GM19324 (cell line): ENCODE measurements at regions not wholly inside any gene's neighbourhood (a gene's known extent, or its start where the extent isn't known, plus 50 kb on each side); places are given as distances from the start of the nearest gene placed in this dataset.
"Not testable (repeated sequence)": the region's sequence is repeated elsewhere in the genome, so short reads cannot be mapped to it uniquely, and the experiment has no call there.

Experiments
- ATAC-seq: cut with Tn5 transposase; IDR thresholded peaks from one replicate; pipeline ENCODE4 v1.9.1; 2021; ENCODE audit warnings: mild to moderate bottlenecking, moderate library complexity; ENCODE audit not compliant: unreplicated experiment, low FRiP score

DNA sequence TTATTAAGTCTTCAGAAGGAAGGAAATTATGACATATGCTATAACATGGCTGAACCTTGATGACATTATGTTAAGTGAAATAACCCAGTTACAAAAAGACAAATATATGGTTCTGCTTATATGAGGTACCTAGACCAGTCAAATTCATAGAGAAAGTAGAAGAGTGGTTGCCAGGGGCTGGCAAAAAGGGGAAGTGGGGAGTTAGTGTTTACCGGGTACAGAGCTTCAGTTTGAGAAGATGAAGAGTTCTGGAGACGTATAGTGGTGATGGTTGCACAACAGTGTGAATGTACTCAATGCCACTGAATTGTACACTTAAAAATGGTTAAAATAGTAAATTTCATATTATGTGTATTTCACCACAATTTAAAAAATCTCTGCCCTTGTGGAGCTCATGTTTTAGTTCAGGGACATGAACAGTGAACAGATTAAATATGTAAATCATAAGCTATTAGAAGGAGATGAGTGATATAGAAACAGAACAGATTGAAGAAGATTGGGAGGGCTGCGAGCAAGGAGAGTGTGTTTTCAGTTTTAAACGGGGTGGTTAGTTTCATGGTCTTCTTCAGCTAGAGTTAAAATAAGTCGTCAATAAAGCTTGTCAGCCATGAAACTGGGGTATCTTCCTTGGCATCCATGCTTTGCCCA, 355.2 kb downstream of the KCNRG start:
- ATAC-seq, result peak; percentile 59

DNA sequence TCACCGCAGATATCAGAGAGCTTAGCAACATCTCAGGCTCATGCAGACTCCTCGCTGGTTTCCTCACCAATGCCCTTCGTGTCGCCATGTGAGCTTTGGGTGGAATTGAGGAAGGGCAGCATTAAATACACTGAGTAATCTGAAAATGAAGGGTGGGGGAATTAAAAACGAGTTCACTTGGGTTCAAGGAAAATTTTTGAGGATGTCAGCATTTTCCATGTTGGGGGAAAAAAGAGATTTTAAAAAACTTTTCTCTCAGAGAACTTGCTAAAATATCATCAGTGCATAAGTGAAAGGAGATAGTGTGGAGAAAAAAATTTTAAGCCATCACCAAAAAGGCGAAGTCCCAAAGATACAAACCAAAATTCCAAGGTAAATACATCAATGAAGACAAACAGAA, 359.3 kb downstream of the KCNRG start:
- ATAC-seq, result no peak

DNA sequence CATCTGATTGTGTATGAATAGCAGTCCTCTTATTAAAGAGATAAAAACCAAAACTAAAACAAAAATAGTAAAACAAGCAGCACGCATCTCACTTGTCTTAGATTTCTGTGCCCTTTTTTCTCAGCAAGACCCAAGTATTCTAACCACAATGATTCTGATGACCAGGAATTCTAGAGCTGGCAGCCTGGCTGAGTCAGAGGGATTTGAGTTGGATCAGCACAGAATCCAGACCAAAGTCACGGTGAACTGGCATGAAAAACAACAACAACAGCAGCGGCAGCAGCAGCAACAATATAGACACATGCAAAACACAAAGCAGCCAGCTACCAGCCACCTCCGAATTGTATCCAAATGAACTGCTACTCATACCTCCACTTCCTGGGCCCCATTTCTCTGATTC, 360.5 kb downstream of the KCNRG start:
- ATAC-seq, result no peak

DNA sequence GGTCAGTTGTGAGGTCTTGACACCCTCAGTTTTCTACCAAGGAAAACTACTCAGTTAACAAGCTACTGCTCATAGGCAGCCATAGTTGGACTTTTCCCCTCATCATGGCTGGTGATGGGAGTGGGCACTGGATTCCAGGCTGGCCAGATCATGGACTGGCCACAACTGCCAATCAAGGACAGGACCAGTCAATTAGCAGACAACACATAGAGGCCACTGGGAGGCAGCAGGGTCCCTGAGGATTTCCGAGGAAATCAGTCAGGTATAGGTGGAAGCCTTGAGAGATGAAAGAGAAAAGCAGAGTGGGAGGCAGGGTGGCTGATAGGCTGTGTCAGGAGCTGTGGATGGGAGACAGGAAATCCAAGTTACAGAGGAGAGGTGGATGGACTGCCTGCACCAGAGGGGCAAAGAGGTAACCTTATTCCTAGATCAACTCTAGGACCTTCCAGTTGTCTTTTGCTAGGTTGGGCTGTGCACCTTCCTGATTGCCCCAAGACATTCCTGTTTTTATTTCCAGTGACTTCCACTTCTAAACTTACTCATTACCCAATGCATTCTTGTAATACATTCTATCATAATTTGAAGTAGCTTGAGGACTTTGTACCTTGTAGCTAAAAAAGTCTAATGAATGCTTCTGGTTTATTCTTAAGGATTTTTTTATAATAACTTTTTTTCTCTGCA, 361.8 kb downstream of the KCNRG start:
- no peak for ATAC-seq

- no peak for ATAC-seq
Observed at GRCh38 chr13:50377726-50378270, 362.6 kb downstream of the KCNRG start.

DNA sequence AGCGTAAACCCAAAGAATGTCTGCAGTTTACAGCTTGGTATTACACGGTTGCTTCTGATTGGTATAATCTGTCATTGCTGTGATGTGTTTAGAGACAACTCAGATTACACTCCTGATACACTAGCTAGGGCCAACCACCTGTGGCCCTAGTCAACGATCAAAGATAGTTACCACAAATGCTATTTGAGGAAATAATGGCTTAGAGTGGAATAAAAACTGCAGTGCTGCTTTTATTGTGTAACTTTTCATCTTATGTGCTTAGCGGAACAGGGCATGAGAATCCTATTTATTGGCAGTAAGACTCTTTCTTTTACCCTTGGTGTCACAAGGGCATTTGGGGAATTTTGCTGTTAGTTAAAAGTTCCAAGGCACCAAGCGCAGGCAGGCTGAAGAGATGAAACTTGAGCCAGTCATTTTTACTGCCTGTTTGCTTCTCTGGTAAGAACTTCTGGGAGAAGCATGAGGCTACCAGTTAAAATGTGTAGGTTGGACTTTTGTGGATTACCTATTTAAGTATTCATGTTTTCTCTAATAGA, 363.3 kb downstream of the KCNRG start:
- ATAC-seq, result no peak

DNA sequence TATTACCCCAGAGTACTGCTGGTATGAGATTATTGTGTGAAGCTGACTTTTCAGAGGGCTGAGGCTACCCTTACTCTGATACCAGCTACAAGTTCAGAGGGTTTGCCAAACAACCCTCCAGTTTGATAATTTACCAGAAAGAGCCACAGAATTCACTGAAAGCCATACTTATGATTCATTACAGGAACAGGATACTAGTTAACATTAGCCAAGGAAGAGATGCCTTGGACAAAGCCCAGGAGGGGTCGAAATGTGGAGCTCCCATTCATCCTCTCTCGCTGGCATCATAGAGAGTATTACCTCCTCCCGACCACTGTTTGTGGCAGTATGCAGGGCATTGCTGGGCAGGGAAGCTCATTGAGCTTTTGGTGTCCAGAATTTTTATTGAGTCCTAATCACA, 364.3 kb downstream of the KCNRG start:
- no peak for ATAC-seq

DNA sequence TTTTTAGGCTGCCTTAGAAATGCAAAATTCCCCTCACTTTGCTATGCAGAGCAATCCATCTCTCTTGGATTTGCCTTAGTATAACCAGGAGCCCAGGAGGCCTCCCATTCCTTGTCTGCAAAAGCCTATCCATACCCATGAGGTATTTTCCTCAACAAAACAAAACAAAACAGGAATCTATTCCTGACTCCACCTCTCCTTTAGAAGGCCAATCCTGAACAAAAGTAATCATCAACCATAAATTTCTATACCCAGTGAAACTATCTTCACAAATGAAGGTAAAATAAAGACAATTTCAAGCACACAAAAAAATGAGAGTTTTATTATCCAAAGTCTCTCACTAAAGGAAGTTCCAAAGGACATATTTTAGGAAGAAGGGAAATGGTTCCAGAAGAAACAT, 365.7 kb downstream of the KCNRG start:
- ATAC-seq, result no peak

GRCh38 chr13:50382511-50382910, 367.3 kb downstream of the KCNRG start:
- no peak for ATAC-seq

DNA sequence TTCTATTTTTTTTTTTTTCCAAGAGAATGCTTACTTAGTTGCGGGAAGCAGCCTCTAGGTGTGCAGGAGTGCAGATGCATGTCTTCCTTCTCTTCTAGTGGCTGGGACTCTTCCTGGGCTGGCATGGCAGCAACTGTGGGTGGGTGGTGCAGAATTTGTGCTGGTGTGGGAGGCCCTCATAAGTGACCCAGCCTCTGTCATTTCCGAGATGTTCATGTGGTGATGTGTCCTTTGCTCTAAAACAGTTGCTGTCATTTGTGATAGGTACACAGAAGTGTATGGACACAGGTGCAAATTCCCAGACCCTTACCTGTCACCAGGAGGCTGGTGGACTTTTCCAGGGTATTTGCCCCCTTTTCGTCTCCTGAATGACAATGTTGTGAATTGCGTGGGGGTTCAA, 367.7 kb downstream of the KCNRG start:
- no peak for ATAC-seq

DNA sequence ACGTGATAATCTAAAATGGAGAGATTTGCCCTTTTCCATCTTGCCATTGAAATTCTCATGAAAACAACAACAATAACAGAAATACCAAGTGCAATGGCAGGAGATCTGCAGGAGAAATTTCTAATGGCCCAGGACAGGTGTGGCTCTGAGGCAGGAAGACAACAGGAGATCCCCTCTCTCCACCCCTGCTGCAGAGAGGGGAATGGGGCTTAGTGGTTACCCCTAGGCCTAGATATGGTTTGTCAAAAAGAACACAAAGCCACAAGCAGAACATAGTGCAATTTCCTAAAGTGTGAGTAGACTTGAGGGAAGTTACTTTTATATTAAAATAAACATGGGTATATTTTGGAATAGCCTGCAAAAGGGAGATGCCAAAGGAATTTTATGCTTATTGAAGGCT, 369.5 kb downstream of the KCNRG start:
- ATAC-seq, result no peak

GRCh38 chr13:50386541-50387050, 371.4 kb downstream of the KCNRG start:
- no peak for ATAC-seq

- no peak for ATAC-seq
Observed at GRCh38 chr13:50387051-50387581, 371.9 kb downstream of the KCNRG start.

DNA sequence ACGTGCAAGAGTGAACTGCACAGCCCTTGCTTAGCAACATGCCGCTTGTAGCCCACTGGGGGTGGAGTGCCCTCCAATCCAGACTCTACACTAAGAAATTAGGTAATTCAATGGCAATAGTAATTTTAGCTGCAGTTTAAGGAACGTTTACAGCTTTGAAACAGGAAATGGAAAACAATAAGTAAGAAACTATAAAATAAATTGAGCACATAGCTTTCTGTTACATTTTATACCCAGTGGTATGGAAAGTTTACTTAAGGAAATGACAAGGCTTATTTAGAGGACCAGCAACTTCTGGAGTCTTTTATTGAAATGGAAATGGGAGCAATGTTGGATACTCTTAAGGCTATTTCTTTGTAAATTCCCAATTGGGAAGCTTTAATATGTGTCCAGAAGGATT, 373.2 kb downstream of the KCNRG start:
- ATAC-seq, result no peak

GRCh38 chr13:50389726-50390125, 374.5 kb downstream of the KCNRG start:
- no peak for ATAC-seq

DNA sequence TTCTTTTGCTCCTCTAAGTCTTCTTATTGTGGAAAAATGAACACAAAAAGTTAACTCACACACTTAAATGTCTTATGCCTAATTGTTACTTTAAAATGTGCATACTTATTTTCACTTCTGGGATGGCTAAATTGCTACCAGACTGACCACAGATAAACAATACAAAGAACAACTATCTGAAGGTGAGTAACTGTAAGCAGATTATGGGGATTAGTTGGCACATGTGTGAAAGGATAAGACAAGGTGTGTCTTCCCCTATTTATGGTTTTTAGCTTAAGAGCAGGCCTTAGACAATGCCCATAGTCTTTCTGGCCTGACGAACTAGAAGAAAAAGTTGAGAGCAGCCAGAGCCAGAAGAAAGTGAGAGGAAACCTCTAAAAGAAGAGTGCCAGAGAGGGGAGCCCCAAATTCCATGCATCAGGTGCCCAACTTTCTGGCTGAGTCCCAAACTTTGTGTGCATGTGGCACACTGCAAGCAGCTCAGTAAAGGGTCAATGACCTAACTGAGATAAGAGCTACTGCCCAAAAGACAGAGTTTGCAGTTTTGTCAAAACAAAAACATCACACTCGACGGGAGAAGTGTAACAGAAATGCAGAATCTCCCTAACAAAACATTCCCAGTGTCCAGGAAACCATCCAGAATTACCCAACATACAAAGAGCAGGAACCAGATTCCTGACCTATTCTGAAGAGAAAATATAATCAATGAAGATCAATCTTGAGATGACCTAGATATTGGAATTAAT, 375.4 kb downstream of the KCNRG start:
- ATAC-seq, result no peak

DNA sequence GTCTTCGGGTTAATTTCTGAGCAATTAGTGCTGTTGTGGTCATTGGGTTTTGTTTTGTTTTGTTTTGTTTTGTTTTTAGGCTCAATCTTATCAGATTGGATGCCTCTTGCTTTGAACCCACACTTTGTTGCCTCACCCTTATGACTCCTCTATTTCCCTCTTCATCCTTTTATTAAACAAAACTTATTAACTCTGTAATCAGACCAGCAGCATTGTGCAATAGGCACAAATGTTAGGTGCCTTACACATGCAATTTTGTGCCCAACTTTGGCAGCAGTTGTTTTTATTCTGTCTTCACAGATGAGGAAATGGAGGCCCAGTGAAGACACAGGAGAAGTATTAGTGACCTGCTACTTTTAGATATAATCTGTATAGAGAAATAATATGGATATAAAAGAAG, 377.7 kb downstream of the KCNRG start:
- no peak for ATAC-seq

DNA sequence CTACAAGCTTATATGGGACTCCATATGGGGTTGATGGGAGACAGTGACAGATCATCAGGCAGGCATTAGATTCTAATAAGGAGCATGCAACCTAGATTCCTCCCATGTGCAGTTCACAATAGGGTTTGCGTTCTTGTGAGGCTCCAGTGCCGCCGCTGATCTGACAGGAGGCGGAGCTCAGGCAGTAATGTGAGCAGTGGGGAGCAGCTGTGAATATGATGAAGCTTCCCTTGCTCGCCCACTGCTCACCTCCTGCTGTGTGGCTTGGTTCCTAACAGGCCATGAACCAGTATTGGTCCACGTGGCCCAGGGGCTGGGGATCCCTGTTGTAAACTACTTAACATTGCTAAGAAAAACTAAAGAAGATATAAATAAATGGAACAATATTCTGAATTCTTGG, 378.4 kb downstream of the KCNRG start:
- ATAC-seq, result no peak

DNA sequence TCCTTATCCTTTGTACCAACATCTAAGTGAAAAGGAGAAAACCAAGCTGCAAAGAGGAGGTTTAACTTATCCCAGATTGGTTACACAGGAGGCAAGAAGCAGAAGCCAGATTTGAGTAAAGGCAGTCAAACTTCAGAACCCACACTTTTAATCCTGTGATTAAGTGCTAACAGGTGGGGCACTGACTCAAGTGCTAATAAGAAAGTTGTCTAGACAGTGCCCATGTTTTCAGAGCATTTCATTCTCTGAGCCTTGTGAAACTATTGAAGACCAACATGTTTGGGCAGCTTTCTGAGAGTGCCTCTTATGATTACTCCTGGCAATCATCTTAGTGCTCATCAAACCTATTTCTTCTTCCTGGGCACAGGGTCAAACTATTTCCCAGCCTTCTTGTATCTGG, 380.8 kb downstream of the KCNRG start:
- no peak for ATAC-seq

DNA sequence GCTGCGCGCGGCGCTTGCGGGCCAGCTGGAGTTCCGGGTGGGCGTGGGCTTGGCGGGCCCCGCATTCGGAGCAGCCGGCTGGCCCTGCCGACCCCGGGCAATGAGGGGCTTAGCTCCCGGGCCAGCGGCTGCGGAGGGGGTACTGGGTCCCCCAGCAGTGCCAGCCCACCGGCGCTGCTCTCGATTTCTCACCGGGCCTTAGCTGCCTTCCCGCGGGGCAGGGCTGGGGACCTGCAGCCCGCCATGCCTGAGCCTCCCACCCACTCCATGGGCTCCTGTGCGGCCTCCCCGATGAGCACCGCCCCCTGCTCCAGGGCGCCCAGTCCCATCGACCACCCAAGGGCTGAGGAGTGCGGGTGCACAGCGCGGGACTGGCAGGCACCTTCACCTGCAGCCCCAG, 381.4 kb downstream of the KCNRG start:
- not testable (repeated sequence) for ATAC-seq
